Suprapubic skin (tissue), 4 donors: ENCODE measurements at regions not wholly inside any gene's neighbourhood (a gene's known extent, or its start where the extent isn't known, plus 50 kb on each side); places are given as distances from the start of the nearest gene placed in this dataset.

Experiments used
- CTCF ChIP-seq, 2 donors: fragments of 200-600 bp in 1 of 2; fragments of 450-650 bp in 1 of 2; sonication (generic) in 1 of 2; IDR thresholded peaks; one replicate each; pipeline ENCODE4 v1.5.1; 2016 to 2019; ENCODE audit warnings: antibody characterized with exemption in 2 of 2, mild to moderate bottlenecking in 1 of 2, moderate library complexity in 1 of 2
- EP300 ChIP-seq: sonication (generic); formaldehyde crosslinking; IDR thresholded peaks from one replicate; pipeline ENCODE4 v1.6.1; 2017; ENCODE audit warnings: antibody characterized with exemption
- POLR2A ChIP-seq, 2 donors: fragments of 450-650 bp; IDR thresholded peaks; one replicate each; pipeline ENCODE4 v1.6.1; 2017; ENCODE audit warnings: antibody characterized with exemption in 2 of 2, mild to moderate bottlenecking in 2 of 2, moderate library complexity in 2 of 2
- POLR2AphosphoS5 ChIP-seq, 3 donors: sonication (generic); formaldehyde crosslinking; IDR thresholded peaks; one replicate each; pipeline ENCODE4 v1.6.1; 2017; ENCODE audit warnings: antibody characterized with exemption in 3 of 3

GRCh38 chr6:47402081-47402480 lies 75.5 kb upstream of the CD2AP start:
- no peak for TF ChIP-seq POLR2A (IDR thresholded peaks at IDR 0.05)
- TF ChIP-seq CTCF (IDR thresholded peaks at IDR 0.05) = no peak
- TF ChIP-seq POLR2AphosphoS5 (IDR thresholded peaks at IDR 0.05) = no peak
- no peak for TF ChIP-seq EP300
